ENCODE measurements at regions not wholly inside any gene's neighbourhood (a gene's known extent, or its start where the extent isn't known, plus 50 kb on each side); places are given as distances from the start of the nearest gene placed in this dataset.

DNA sequence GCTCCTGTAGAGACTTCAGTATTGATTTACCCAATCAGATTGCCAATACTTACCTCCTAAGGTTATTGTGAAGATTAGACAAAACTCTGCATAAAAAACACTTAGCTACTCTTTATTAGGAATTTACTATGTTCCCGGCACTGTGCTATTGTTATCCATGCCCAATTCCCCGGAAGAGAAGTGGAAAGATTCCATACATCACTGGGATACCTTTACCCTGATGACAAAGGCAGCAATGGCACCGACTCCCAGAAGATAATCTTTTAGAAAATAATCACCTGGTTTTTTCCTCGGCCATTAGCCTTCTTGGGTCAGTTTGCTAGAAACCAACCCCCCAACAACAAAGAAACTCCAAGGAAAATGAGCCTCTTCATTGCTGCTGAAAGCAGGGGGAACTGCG is 226.0 kb downstream of the SNX18 start:
- DNase-seq (ENCODE audit: low read depth), result no peak

DNA sequence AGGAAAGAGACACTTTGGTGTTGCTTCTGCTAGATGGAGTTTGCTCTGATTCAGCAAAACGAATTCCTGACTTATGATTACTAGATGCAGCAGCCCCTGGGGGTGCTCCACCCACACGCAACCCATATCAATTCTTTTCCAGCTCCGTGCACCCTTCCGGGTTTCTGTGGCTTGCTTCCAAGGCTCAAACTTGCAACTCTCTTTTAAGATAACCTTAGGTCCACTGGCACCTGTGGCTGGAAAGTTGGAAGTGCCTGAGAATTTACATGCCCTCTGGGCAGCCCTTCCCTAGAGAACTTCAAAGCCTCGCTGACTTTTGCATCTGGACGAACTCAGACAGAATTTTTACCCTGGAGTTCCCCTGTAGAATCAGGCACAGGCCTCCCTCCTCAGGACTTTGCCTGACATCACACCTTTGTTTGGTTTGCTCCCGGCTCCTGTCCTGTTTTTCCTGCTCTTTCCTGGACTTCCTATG is 224.9 kb downstream of the SNX18 start:
- DNase-seq (ENCODE audit: low read depth), result no peak

DNA sequence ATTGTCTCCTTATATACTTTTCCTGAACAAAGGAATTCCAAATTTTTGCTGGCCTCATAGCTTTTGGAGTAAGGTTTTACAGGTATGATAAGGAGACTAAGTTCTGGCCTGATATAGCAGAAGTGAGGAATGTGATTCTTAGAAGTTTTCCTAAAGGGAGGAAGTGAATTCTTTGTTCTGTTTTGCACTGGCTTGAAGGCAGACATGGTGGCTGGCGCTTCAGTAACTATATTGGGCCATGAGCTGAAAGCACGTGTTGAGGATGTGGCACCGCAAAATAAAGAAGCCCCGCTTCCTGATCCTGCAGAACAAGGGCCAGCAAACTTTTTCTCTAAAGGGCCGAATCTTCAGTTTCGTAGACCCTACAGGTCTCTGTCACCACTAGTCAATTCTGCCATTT is 224.2 kb downstream of the SNX18 start:
- no peak for DNase-seq (ENCODE audit: low read depth)

DNA sequence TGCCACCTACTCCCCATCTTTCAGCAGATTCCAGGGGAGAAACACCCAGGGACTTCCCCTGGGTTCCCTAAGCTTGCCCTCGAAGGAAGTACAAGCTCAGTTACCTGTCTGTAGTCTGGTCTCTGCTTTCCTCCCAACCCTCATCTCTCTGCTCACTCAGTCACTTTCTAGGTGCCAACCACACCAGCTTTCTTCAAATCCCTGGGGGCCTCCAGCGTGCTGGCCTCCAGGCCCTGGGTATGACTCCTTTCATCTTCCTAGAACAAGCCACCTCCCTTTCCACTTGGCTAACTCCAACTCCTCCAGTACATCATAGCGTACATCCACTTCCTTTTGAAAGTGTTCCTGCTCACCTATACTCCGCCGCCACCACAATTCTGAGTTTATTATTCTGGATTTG is 222.6 kb downstream of the SNX18 start:
- no peak for DNase-seq (ENCODE audit: low read depth)

DNA sequence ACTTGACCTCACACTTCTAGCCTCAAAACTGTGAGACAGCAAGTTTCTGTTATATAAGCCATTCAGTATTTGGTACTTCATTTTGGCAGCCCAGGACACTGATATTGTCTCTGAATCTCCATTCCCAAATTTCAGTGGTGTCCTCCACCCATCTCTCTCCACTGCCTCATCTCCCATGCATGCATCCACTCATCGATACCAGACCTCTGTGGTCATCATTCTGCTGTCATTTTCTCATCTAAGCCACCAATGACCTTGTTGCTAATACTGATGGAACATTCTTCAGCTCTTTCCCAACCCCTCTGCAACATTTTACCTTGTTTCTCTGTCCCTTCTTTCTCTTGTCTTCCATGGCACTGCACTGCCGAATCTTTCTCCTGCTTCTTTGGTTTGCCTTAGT is 221.8 kb downstream of the SNX18 start:
- DNase-seq (ENCODE audit: low read depth), result no peak

DNA sequence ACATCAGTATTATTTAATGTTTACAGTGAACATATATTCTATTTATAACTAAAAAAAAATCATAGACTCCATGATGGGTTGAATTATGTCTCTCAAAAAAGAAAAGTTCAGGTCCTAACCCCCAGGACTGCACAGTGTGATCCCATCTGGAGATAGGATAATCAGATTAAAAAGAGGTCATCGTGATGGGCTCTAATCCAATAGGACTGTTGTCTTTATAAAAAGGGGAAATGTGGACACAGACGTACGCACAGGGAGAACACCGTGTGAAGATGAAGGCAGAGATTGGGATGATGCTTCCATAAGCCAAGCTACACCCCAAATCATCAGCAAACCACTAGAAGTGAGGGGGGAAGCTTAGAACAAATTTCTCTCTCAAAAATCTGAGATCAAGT is 221.4 kb downstream of the SNX18 start:
- DNase-seq (ENCODE audit: low read depth), result no peak

DNA sequence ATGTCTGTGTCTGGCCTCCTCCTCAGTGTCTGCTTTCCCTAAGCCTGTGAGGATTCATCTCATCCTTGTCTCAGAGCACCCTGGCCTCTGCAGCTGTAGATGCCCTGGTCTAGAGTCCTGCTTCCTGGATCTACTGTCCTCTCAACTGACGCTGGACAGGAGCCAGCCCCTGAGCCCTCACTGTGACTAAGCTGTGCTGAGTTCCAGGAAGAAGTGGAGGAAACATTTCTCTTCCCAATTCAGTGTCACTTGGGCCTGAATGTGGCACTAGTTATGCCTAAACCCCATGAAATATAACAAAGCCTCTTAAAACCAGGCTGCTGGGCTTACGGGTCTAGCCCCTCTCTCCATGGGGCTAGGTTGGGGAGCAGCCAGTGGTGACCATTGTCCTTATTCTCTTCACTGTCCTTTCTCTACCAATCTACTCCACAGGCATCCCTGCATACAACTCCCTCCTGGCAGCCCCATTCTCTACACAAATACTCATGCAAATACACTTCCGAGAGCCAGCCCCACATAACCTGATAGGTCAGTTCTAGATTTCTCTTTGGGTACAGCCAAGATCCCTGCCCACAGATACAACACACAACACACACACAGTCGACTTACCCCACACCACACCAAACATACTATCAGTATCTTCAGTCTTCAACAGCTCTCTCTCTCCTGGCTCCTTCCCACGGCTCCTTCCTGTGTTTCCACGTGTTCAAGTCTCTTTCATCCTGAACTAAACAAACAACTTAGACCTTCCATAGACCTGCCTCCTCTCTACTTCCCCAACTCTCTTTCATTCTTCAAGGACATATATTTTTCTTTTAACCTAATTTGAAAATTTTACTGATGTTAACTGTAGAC is 220.8 kb downstream of the SNX18 start:
- no peak for DNase-seq (ENCODE audit: low read depth)

DNA sequence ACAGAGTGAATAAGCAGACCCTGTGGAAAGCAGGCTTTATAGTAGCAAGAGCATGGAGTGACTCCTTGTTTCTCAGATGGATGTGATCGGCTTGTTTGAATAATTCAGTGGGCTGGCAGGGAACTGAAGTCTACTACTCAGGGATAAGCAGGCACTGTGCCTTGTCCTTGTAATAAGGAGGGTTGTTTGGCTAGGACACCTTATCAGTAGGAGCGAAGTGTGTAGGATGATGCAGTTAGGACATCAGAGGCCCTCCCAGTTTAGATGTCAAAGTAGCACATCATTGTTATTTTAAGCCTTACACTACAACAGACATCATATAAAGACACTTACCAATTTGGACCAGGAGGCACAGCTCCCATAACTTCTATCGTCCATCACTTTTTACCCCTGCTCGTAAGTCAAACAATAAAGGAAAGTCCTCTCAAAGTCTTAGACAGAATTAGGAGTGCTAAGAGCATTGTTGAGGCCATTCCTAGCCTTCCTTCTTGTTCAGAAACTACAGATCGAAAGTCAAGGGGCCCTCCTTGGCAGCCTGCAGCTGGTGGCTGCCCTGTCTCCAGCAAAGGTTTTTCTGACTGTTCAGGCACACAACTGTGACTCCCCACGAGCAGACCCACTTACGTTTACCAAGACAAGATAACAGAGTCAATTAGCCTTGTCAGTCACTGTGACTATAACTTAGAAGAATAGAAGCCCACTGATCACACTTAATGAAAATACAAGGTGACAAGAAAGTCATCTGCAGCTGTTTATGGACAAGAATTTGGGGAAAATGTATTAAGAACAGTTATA is 218.6 kb downstream of the SNX18 start:
- DNase-seq (ENCODE audit: low read depth), result no peak

DNA sequence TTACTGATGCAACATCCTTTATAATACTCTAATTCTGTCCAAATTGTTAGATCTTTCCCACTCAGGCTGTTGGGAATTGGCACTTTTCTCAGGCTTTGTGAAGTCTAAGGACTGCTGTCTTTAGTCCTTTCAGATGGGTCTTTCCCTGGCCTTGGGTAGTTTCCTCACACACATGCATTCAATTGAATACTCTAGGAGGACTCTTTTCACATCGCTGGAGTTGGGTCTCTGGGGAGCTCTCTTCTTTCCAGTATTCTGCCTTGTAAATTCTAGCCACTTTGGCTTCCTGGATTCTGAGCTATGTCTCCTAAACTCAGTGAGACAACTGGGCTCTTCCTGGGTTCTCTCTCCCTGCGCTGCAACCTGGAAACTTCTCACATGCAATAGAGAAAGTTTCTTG is 215.5 kb downstream of the SNX18 start:
- DNase-seq (ENCODE audit: low read depth), result no peak

DNA sequence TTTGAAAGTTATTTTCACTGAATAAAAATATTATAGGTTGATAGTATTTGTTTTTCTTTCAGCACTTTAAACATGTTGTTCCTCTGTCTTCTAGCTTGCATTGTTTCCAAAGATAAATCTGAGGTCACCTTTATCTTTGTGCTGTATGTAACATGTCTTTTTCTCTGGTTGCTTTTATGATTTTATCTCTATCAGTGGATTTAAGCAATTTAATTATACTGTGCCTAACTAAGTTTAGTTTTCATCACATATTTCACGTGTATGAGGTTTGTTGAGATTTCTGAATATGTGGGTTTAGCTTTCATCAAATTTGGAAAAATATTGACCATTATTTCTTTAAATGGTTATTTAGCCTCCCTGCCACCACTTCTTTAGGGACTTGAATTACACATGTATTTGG is 214.5 kb downstream of the SNX18 start:
- no peak for DNase-seq (ENCODE audit: low read depth)

DNA sequence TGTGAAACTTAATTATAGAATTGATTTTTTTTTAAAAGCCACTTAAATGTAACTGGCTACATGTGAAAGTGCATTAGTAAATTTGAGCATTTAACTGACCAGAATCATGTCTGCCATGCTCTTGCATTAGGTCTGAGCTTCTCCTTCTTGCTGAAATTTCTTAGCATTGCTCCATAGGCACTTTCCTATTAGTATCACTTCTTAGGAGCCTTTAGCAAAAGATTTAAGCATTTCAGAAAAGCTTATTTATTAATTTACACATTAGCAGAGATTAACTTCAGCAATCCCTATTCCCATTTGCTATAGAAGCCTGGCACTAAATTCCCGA is 211.0 kb downstream of the SNX18 start:
- DNase-seq (ENCODE audit: low read depth), result no peak

DNA sequence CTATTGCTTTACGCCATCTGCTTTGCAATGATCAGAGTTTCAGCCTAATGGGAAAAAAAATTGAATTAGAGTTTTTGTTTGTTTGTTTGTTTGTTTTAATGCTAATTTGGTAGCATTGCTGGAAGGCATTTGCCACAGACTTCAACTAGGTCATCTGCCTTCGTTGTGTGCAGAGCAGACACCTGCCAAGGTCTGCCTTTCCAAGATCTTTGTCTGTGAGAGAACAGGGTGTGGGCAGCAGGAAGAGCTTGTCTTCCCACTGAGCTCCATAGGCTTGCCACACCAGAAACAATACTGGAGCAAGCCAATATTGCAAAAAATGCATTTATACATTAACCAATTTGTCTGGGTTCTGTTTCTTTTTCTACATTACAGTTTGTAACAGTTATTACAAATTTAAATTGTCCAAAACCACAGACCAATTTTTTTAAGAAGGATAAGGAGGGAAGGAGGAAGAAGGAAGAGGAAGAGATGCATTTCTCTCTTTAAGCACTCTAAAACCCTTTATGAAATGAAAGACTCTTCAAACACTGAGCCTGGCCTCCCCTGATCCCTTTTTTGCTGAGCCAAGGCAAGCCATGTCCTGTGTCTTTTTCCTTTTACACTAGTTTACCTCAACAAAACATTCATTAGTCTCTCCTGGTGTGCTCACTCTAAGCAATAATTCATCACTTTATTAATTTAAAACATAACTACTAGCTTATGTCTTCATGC is 210.5 kb downstream of the SNX18 start:
- no peak for DNase-seq (ENCODE audit: low read depth)

DNA sequence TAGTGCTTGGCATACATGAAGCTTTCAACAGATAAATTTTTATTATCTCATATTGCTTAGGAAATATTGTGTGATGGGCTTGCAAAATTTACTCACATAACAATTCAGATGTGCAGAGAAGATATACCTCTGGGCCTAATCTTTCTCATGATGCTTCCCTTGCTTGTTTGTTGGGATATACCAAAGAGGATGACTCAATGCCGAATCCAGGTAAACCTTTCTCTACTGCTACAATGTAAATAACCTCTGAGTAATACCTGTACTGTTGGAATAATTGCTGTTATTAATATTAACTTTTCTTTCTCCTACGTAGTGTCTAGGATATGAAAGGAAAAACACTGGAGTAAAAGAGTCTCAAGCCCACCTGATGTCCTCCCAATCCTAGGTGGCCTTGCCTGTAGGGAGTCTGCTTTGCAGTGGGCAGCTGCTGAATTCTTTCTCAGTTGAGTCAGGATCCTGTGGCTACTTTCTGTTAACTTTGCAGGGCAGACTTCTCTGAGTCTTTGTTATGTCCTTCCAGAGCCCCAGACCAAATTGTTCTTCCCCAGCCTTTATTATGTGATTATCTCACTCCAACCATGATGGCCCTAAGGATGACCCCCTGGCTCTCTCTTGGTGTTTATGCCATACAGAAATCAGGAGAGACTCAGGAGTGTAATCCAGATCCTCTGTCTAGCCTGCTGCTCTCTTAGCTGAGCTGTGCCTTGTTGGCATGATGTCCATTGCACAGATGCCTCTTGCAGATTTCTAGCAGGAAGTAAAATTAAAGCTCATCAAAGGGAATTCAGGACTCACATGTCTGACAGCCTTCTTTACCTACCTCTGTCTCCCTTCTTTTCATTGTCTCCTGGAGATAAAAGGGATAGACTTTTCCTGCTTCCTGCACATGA is 208.1 kb downstream of the SNX18 start:
- no peak for DNase-seq (ENCODE audit: low read depth)

DNA sequence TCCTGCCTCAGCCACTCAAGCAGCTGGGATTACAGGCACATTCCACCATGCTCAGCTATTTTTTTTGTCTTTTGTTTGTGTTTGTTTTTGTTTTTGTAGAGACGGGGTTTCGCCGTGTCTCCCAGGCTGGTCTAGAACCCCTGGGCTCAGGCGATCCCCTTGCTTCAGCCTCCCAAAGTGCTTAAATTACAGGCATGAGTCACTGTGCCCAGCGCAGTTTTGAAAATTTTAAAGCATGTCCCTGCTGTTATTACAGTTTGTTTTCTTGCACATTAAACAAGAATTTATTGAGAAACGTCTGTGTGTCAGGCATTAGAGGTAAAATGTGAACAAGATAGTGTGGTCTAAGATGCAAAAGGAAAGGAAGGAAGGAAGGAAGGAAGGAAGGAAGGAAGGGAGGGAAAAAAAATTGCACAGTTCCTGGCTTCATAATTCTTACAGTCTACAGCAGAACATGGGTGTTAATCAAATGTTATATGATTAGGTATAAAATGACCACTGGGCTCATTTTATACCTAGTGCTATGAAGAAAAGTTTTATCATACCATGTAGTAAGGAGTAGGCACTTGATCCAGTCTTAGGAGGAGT is 205.4 kb downstream of the SNX18 start:
- no peak for DNase-seq (ENCODE audit: low read depth)

DNA sequence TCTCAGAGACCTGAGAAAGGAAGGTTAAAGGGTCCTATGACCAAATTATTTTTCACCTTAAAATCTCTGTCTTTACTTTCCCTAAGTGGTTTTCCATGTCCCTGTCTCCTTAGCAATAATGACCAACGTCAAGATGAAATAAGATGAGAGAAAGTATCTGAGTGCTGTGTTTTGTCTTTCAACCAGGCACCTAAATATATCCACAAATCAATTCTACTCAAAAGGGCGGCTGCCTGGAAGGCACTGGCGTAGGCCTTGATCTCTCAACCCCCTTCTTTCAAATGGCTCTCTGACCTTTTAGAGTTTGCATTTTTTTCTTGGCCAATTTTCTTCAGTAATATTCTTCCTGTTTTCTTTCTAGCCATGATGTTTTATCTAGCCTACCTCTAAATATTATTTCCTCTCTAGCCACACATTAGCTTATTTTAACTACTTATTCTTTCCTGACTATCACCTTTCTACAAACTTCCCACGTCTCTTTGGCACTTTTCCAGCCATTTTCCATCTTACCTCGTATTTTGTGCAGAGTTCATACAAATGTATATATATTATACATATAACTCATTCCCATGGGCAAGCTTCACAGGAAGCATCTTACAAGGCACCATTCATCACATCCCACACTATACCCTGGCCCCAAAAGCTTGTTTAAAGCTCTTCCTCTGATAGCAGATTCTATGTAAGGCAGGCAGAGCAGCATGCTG is 204.5 kb downstream of the SNX18 start:
- DNase-seq (ENCODE audit: low read depth), result no peak

DNA sequence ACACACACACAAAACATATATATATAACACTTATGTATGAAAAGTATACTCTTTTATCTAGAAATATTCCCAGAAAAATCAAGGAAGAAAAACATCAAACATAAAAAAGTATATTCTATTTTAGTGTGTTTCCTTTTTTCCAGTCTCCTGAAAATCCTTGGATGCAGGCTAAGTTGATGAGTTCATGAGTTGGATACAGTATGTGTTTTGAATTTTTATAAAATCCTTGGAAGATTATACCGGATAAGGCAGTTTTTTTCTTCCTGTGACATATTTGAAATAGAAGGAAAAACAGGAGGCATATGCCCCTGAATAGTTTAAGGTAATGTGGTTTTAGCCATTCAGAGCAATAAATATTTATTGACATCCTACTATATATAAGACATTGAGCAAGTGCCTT is 203.6 kb downstream of the SNX18 start:
- no peak for DNase-seq (ENCODE audit: low read depth)

DNA sequence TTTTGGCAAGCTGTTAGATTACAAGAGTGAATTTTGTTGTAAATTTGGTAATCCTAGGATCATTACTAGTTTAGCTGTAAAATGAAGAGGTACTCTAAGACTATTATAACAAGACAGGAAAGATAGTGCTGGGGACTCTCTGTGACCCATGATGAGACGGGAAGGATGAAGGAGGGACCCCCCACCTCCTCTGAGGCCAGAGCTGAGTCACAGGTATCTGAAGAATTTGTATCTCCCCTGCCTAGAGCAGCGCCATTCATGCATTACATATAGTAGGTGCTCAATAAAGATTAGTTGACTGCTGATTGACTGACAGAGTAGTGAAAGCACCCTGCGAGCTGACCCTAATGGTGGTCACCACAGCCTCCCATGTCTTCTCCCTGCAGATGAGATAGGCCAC is 202.8 kb downstream of the SNX18 start:
- no peak for DNase-seq (ENCODE audit: low read depth)

DNA sequence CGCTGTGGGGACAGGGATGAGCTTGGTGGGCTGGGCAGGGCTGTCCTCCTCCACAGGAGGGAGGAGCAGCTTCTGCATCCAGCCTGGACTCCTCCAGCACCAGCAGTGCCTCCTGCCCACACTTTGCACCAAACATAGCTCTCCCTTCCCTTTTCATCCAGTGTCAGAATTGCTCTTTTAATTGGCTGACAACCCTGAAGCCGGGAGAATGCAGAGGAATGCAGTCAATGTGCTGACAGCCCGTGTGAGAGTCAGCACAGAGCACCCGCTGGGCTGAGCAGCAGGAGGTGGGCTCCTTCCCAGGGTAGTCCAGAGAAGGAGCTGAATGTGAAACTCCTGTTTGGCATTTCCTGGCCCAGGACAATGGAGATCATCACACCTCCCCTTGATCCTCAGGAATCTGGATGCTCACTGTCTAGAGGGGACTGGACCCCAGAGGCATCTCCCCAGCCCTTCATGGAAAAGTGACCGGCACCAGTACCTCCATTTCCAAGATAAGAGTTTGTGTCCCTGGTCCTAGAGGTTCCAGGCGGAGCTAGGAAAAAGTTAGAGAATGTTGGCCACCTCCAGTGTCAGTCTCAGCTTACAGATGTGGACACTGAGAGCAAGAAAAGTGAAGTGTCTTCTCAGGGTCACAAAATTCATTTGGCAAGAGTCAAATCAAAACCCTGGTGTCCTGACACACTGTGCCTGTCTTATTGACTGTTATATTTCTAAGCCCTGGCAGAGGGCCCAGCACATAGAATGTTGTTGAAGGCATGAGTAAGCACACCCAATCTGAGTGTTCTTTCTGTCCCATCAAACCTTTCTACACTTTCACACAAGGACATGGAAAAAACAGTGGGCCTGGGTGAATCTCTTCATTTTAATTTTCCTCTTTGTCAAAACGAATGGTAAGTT is 202.1 kb downstream of the SNX18 start:
- DNase-seq (ENCODE audit: low read depth), result no peak

DNA sequence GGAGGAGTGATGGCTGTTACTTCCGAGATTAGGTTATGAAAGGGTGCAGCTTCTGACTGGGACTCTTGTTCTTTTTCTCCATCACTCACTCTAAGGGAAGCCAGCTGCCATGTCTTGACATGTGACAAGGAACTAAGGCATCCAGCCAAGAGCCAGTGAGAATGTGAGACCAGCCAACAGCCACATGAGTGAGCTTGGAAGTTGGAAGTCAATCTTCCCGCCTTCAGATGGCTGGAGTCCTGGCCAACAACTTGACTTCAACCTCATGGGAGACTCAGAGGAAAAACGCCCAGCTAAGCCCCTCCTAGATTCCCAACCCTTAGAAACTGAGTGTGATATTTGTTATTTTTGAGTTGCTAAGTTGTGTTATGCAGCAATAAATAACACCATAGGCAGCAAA is 201.1 kb downstream of the SNX18 start:
- no peak for DNase-seq (ENCODE audit: low read depth)

DNA sequence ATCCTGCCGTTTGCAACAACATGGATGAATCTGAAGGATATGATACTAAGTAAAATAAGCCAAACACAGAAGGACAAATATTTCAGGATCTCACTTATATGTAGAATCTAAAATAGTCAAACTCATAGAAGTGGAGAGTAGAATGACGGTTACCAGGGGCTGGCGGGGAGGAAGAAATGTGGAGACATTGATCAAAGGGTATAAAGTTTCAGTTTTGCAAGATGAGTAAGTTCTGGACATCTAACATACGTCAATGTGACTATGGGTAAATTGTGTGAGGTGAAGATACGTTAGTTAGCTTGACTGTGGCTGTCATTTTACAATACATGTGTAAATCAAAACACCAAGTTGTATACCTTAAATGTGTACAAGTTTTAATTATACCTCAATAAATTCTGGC is 200.3 kb downstream of the SNX18 start:
- DNase-seq (ENCODE audit: low read depth), result no peak
